HG03064 (cell line): ENCODE measurements at regions not wholly inside any gene's neighbourhood (a gene's known extent, or its start where the extent isn't known, plus 50 kb on each side); places are given as distances from the start of the nearest gene placed in this dataset.

Source experiments
- ATAC-seq: cut with Tn5 transposase; IDR thresholded peaks from one replicate; pipeline ENCODE4 v1.9.1; 2021; ENCODE audit warnings: low read depth; ENCODE audit not compliant: unreplicated experiment

DNA sequence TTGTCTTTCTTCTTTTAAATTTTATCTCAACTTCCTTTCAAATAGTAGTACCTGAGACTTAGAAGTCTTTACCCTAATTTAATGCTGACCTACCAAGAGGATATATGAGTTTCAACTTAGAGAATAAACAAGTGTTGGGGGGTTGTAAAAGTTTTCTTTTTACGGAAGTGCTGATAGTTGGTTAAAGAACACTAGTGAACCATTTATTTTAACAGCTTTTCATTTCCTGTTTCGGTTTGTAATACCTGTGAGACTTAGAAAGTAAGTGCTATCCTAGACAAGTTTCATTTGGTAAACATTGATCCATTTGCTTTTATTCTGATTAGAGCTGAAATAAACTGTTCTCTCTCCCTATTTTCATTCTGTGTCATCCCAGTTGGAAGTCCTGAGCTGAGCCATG, 683.1 kb upstream of the SORCS1 start:
- no peak for ATAC-seq

- ATAC-seq = no peak
Measured at GRCh38 chr10:107834706-107835105, 670.2 kb upstream of the SORCS1 start.

DNA sequence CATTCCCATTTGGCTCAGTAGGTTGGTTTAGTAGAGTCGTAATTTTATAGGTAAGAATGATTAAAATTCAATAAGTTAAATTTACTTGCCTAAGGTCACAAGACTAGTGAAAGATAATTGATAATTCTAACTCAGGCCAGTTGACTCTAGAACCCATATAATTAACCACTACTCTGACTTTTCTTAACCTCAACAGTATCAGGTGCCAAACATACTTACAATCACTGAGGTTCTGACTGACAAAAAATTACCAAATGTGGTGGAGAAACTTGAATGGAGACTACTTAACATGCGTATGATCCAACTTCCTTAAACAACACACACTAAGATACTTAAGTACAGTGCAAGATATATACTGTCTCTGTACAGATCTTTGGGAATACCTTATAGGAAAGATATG, 667.3 kb upstream of the SORCS1 start:
- ATAC-seq = no peak

GRCh38 chr10:107829161-107829560, 664.7 kb upstream of the SORCS1 start:
- no peak for ATAC-seq

- ATAC-seq = no peak
Measured at GRCh38 chr10:107826171-107826570, 661.7 kb upstream of the SORCS1 start.

DNA sequence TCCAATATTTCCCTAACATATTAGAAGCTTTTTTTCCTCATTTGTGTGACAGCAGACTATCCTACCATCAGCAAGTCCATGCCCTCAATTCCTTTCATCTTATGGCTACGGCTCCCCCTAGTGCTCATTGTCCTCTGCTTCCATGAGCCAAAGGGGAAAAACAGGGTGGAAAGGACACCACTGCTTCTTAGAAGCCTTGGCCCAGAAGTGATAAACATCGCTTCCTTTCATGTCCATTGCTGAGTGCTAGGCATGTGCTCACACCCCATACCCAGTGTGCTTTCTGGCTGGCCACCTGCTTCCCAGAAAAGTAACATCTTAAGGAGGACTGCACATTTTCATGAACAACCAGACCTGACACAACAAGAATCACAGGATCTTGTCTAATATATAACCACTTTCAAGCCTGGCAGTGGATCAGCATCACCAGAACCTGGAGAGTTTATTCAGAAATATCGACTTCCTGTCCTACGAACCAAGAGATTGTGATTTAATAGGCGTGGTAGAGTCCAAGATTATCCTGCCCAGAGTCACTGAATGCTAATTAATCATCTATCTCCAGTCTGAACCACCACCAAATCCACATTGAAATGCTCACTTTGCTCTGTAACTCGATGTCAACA, 650.5 kb upstream of the SORCS1 start:
- ATAC-seq = no peak

DNA sequence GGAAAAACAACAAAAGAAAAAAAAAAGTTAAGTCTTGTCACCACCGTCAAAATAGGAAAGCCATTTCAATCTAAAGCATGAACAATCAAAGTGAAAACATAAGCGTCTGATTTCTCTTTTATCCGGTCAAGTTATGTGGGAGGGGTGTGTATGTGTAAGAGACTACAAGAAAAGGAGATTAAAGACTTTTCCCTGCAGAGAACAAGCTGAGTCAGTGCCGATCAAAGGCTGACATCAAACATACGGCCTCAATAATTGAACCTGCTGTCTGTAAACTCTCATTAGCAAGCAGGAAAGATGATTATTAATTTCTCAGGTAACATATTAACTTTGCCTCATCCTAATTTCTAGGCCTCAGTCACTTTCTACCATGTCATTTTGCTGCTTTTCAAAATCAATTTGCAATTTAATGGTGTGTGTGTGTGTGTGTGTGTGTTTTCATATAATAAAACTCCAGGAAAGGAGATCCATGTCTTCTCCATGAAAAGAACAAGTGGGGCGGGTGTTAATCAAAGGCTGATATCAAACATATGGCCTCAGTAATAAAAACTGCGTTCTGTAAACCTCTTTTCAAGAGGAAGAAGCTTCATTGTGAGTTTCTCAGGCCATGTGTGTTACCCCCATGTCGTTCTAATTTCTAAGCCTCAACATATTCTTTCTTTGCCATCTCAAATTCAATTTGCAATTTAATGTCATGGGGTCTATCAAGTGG, 649.1 kb upstream of the SORCS1 start:
- no peak for ATAC-seq

GRCh38 chr10:107809889-107810288, 645.4 kb upstream of the SORCS1 start:
- ATAC-seq = no peak

- no peak for ATAC-seq
Measured at GRCh38 chr10:107807836-107808235, 643.3 kb upstream of the SORCS1 start.

GRCh38 chr10:107806026-107806425, 641.5 kb upstream of the SORCS1 start:
- no peak for ATAC-seq

DNA sequence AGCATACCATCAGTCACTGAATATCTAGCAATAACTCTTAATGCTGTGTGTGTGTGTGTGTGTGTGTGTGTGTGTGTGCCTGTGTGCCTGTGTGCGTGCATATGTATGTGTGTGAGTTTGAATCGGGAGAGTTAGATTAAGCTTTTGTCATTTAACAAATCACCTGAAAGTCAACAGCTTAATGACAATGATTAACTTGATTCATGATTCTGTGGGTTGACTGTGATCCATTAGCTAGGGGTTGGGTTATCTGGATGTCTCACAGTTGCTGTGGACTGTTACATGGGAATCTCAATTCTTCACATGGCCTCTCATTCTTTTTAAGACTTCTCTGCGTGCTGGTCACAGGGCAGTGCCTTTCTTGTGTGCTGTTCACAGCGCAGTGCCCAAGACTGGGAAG, 639.0 kb upstream of the SORCS1 start:
- ATAC-seq = no peak

DNA sequence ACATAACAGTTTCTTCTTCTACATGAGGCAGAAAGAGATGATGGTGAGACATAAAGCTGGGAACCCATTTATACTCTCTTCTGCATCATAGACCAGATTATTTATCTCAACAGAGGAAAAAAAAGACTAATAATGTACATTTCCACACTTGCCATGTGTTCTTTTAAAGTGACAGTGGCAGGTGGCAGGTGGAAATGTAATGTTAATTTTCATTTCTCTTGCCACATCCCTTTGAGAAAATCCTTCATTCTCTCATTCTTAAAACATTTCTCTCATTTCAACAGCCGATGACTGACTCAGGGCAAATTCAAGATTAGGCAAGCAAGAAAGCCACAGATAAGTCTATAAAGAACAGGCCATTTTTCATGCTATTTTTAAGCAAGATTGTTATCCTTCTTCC, 635.6 kb upstream of the SORCS1 start:
- no peak for ATAC-seq

DNA sequence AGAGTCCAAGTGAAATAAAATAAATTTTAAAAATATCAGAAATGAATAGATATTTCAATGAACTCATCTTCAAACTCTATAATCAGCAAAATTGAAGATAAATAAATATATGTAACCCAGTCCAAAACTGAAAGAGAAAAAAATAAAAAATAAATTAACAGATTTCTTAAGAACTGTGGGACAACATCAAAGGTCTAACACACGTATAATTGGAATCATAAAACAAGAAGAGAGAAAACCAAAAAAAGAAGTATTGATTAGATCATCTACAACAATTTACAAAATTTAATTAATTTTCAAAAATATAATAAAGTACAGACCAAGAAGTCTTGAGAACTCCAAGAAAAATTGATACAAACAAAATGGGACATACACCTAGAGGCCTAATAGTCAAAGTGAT, 625.8 kb upstream of the SORCS1 start:
- no peak for ATAC-seq

- no peak for ATAC-seq
Measured at GRCh38 chr10:107771066-107771465, 606.6 kb upstream of the SORCS1 start.

GRCh38 chr10:107767185-107767584, 602.7 kb upstream of the SORCS1 start:
- ATAC-seq = no peak

- ATAC-seq = no peak
Measured at GRCh38 chr10:107754814-107755213, 590.3 kb upstream of the SORCS1 start.

DNA sequence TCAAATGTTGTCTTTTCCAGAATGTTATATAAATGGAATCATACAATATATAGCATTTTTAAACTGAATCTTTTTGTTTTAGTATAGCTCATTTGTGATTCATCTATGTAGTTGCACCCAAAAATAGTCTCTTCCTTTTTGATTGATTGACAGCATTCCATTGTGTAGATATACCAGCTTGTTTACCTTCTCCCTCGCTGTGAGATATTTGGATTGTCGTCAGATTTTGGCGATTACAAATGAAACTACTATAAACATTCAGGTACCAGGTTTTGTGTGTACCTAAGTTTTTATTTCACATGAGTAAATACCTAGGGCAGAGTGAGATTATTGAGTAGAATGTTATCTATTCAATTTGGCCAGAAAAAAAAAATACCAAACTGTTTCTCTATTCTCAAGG, 584.7 kb upstream of the SORCS1 start:
- ATAC-seq = no peak

DNA sequence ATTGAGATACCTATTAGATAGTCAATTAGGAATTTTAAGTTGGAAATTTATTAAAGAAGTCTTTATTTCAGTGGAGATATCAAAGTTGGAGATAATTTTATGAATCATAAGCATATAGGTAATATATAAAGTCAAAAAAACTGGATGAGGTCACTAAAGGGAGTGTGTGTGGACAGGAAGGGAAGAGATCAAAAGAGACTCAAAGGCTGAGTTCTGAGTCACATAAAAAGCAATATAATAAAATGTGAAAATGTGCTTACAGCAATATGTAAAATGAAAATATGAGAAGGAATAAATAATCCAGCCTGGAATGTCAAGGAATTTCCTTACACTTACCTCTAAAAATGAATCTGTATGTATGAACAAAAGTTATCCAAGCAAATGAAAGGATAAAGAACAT, 583.3 kb upstream of the SORCS1 start:
- no peak for ATAC-seq

- no peak for ATAC-seq
Measured at GRCh38 chr10:107741971-107742370, 577.5 kb upstream of the SORCS1 start.

- no peak for ATAC-seq
Measured at GRCh38 chr10:107740962-107741690, 576.6 kb upstream of the SORCS1 start.

DNA sequence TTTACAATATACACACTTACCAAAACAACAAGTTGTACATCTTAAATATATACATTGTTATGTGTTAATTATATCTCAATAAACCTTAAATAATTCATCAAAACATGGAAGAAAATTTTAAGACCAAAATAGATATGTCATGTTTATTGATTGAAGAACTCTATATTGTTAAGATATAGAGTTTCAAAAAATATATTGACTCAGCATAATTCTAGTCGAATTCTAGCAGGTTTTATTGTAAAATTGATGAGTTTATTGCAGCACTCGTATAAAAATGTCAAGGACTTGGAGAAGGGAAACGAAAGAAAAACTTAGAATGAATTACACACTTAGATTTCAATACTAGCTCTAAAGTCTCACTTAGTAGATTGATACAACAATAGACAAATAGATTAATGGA, 575.4 kb upstream of the SORCS1 start:
- no peak for ATAC-seq
